CD14-positive monocyte (primary cell): ENCODE measurements at regions not wholly inside any gene's neighbourhood (a gene's known extent, or its start where the extent isn't known, plus 50 kb on each side); places are given as distances from the start of the nearest gene placed in this dataset.

ENCODE experiments used
- DNase-seq, 3 donors: peaks; one replicate each; pipeline ENCODE4 v3.0.0-alpha.2; 2011 to 2022
- H2AFZ ChIP-seq: 2 replicates; pipeline ENCODE4 v1.6.0; 2012; ENCODE audit warnings: mild to moderate bottlenecking, low read depth, low read length, inconsistent platforms; ENCODE audit not compliant: insufficient read depth, poor library complexity, severe bottlenecking
- H3K27ac ChIP-seq, 2 donors: 1 replicate in 1 of 2; 2 replicates in 1 of 2; pipeline ENCODE4 v1.5.1; 2012 to 2013; ENCODE audit warnings: low read length in 2 of 2, control low read depth in 1 of 2, inconsistent platforms in 1 of 2, low read depth in 1 of 2, mild to moderate bottlenecking in 1 of 2
- H3K27me3 ChIP-seq, 2 donors: one replicate each; pipeline versions ENCODE4 v1.6.0 to v1.6.1; 2011 to 2013; ENCODE audit warnings: low read length in 2 of 2; ENCODE audit not compliant: control insufficient read depth in 2 of 2, insufficient read depth in 2 of 2
- H3K36me3 ChIP-seq, 2 donors: replicated peaks in 1 of 2; 1 replicate in 1 of 2; 2 replicates in 1 of 2; pipeline versions ENCODE4 v1.5.1 to v1.6.1; 2012 to 2013; ENCODE audit warnings: low read length in 2 of 2, control low read depth in 1 of 2, inconsistent platforms in 1 of 2, mild to moderate bottlenecking in 1 of 2; ENCODE audit not compliant: insufficient read depth in 2 of 2, control insufficient read depth in 1 of 2
- H3K4me1 ChIP-seq, 2 donors: 1 replicate in 1 of 2; 2 replicates in 1 of 2; pipeline versions ENCODE4 v1.5.1 to v1.6.1; 2012 to 2013; ENCODE audit warnings: low read length in 2 of 2, control low read depth in 1 of 2, inconsistent platforms in 1 of 2, mild to moderate bottlenecking in 1 of 2, moderate library complexity in 1 of 2; ENCODE audit not compliant: insufficient read depth in 2 of 2, control insufficient read depth in 1 of 2
- H3K4me2 ChIP-seq: replicated peaks from 2 replicates; pipeline ENCODE3; 2012; ENCODE audit warnings: low read length, moderate library complexity, mild to moderate bottlenecking; ENCODE audit not compliant: poor library complexity, severe bottlenecking; ENCODE audit errors: extremely low read depth
- H3K4me3 ChIP-seq, 3 experiments: fragments of 200-600 bp in 1 of 3; sonication (generic) in 1 of 3; replicated peaks in 1 of 3; 1 replicate in 2 of 3; 2 replicates in 1 of 3; pipeline ENCODE4 v1.5.1; 2011 to 2013; ENCODE audit warnings: low read length in 3 of 3, mild to moderate bottlenecking in 3 of 3, control low read depth in 2 of 3, low read depth in 2 of 3, inconsistent platforms in 1 of 3, moderate library complexity in 1 of 3
- H3K79me2 ChIP-seq: 2 replicates; pipeline ENCODE4 v1.6.0; 2012; ENCODE audit warnings: mild to moderate bottlenecking, control low read depth, inconsistent platforms, low read length, moderate library complexity; ENCODE audit not compliant: insufficient read depth
- H3K9ac ChIP-seq: 2 replicates; pipeline ENCODE4 v1.6.0; 2017; ENCODE audit warnings: low read length, mild to moderate bottlenecking; ENCODE audit not compliant: insufficient read depth, poor library complexity, severe bottlenecking
- H3K9me3 ChIP-seq, 2 donors: replicated peaks in 1 of 2; 1 replicate in 1 of 2; 2 replicates in 1 of 2; pipeline versions ENCODE4 v1.5.1 to v1.6.1; 2012 to 2013; ENCODE audit warnings: low read length in 2 of 2, control low read depth in 1 of 2; ENCODE audit not compliant: control insufficient read depth in 1 of 2, insufficient read depth in 1 of 2
- H4K20me1 ChIP-seq: 2 replicates; pipeline ENCODE4 v1.6.0; 2012; ENCODE audit warnings: mild to moderate bottlenecking, low read length, control low read depth, moderate library complexity; ENCODE audit not compliant: insufficient read depth
- H3K27ac Mint-ChIP-seq, 7 donors: one replicate each; pipeline ENCODE4 v1.8.0; 2020; ENCODE audit warnings: mild to moderate bottlenecking in 7 of 7, mixed read lengths in 7 of 7, moderate library complexity in 6 of 7, inconsistent platforms in 2 of 7
- H3K27me3 Mint-ChIP-seq, 3 donors: one replicate each; pipeline ENCODE4 v1.8.0; 2021 to 2022; ENCODE audit warnings: low read depth in 3 of 3, mild to moderate bottlenecking in 3 of 3, mixed read lengths in 3 of 3, moderate library complexity in 3 of 3, inconsistent platforms in 1 of 3
- H3K36me3 Mint-ChIP-seq, 2 donors: one replicate each; pipeline ENCODE4 v1.8.0; 2020; ENCODE audit warnings: mixed read lengths in 2 of 2, inconsistent platforms in 1 of 2, mild to moderate bottlenecking in 1 of 2
- H3K4me1 Mint-ChIP-seq: one replicate; pipeline ENCODE4 v1.8.0; 2020; ENCODE audit warnings: mild to moderate bottlenecking, mixed read lengths
- H3K4me3 Mint-ChIP-seq, 2 donors: one replicate each; pipeline ENCODE4 v1.8.0; 2020; ENCODE audit warnings: mild to moderate bottlenecking in 2 of 2, mixed read lengths in 2 of 2, moderate library complexity in 1 of 2
- H3K9me3 Mint-ChIP-seq, 7 donors: one replicate each; pipeline ENCODE4 v1.8.0; 2020 to 2022; ENCODE audit warnings: mixed read lengths in 7 of 7, mild to moderate bottlenecking in 6 of 7, moderate library complexity in 6 of 7, inconsistent platforms in 2 of 7
- CTCF ChIP-seq: fragments of 200-600 bp; IDR thresholded peaks from one replicate; pipeline ENCODE4 v1.8.0; 2022; ENCODE audit warnings: antibody characterized with exemption, mild to moderate bottlenecking
- WGBS: methylation state at CpG from one replicate; pipeline ENCODE4 v1.1.5; 2013; ENCODE audit warnings: missing lambda C conversion rate; ENCODE audit not compliant: insufficient coverage; 5-methylcytosine and 5-hydroxymethylcytosine counted together
- intact Hi-C, 2 donors: fragments of 100-400 bp; cut with micrococcal nuclease; formaldehyde crosslinking; loops; one replicate each; pipeline versions ENCODE4 v1.15.0 to v1.15.1; 2023

- no CpG with 5 or more reads among the region's 1 CpG for WGBS
- intact Hi-C loops: loop anchor here in 1 of 2 donors (10.0 kb wide), 1 partner anchor 214 kb away; no protein-coding TSS in a partner anchor
- Mint-ChIP-seq H3K36me3 (no peaks in the 10 kb centered on the region), H3K27ac (peak overlapping the region in 1 of 7 donors; percentile 67), H3K4me3 (no peak overlapping the region), H3K4me1 (peaks cover 9% of the 10 kb centered on the region), H3K27me3 (peaks cover 0 to 3% (median 0%) of the 10 kb centered on the region in 3 donors), H3K9me3 (peaks cover 14 to 20% (median 18%) of the 10 kb centered on the region in 7 donors)
- no peak overlapping the region for H3K4me2 ChIP-seq
- no peaks in the 10 kb centered on the region for H3K36me3 ChIP-seq
- peaks cover 6 to 15% of the 10 kb centered on the region in 2 donors for H3K9me3 ChIP-seq
- no peaks in the 10 kb centered on the region for H3K79me2 ChIP-seq
- H3K4me3 ChIP-seq: no peak overlapping the region
- no peak for DNase-seq
- no peak overlapping the region for H3K9ac ChIP-seq
- no peaks in the 10 kb centered on the region for H4K20me1 ChIP-seq
- H3K27ac ChIP-seq: no peak overlapping the region
- TF ChIP-seq CTCF: no peak
- no peak overlapping the region for H2AFZ ChIP-seq
- peaks cover 4 to 5% of the 10 kb centered on the region in 2 donors for H3K4me1 ChIP-seq
- H3K27me3 ChIP-seq: no peaks in the 10 kb centered on the region
These were observed 76.4 kb upstream of the ETS2 start for GRCh38 chr21:38729291-38729690.

GRCh38 chr21:38729754-38730379 is 75.9 kb upstream of the ETS2 start:
- Histone ChIP-seq H3K4me2 (no peak overlapping the region), H3K36me3 (no peaks in the 10 kb centered on the region), H3K27me3 (no peaks in the 10 kb centered on the region), H3K9me3 (peaks cover 5 to 15% of the 10 kb centered on the region in 2 donors), H3K9ac (no peak overlapping the region), H2AFZ (no peak overlapping the region), H3K4me1 (peaks cover 7 to 11% of the 10 kb centered on the region in 2 donors), H3K27ac (no peak overlapping the region), H3K79me2 (no peaks in the 10 kb centered on the region), H4K20me1 (no peaks in the 10 kb centered on the region), H3K4me3 (no peak overlapping the region)
- WGBS: 92% methylated on average over 5 of the region's 8 CpGs
- H3K9me3 Mint-ChIP-seq: peaks cover 10 to 15% (median 13%) of the 10 kb centered on the region in 7 donors
- no peak for DNase-seq
- peaks cover 0 to 3% (median 0%) of the 10 kb centered on the region in 3 donors for H3K27me3 Mint-ChIP-seq
- peaks cover 14% of the 10 kb centered on the region for H3K4me1 Mint-ChIP-seq
- H3K36me3 Mint-ChIP-seq: no peaks in the 10 kb centered on the region
- intact Hi-C loops: loop anchor here (5.0 to 10.0 kb wide), 4 partner anchors 72 to 407 kb away; no protein-coding TSS in a partner anchor
- no peak overlapping the region for H3K4me3 Mint-ChIP-seq
- no peak for TF ChIP-seq CTCF
- peak overlapping the region in 1 of 7 donors; percentile 14 for H3K27ac Mint-ChIP-seq
